Tibial nerve (tissue), 3 donors: ENCODE measurements at regions not wholly inside any gene's neighbourhood (a gene's known extent, or its start where the extent isn't known, plus 50 kb on each side); places are given as distances from the start of the nearest gene placed in this dataset.

Experiments used
- POLR2A ChIP-seq, 2 donors: fragments of 450-650 bp; IDR thresholded peaks; one replicate each; pipeline ENCODE4 v1.6.1; 2017; ENCODE audit warnings: antibody characterized with exemption in 2 of 2, mild to moderate bottlenecking in 2 of 2, moderate library complexity in 2 of 2
- TF ChIP-seq, protein P1 (sequence below), 5 experiments: fragments of 200-600 bp in 3 of 5; fragments of 450-650 bp in 2 of 5; sonication (generic) in 3 of 5; IDR thresholded peaks; one replicate each; pipeline ENCODE4 v1.5.1; 2016 to 2019; ENCODE audit warnings: antibody characterized with exemption in 5 of 5, mild to moderate bottlenecking in 3 of 5, moderate library complexity in 2 of 5

GRCh38 chr1:14507262-14507661 lies 91.2 kb upstream of the KAZN start:
- no peak for TF ChIP-seq POLR2A (IDR thresholded peaks at IDR 0.05)
- TF ChIP-seq, protein P1, sequence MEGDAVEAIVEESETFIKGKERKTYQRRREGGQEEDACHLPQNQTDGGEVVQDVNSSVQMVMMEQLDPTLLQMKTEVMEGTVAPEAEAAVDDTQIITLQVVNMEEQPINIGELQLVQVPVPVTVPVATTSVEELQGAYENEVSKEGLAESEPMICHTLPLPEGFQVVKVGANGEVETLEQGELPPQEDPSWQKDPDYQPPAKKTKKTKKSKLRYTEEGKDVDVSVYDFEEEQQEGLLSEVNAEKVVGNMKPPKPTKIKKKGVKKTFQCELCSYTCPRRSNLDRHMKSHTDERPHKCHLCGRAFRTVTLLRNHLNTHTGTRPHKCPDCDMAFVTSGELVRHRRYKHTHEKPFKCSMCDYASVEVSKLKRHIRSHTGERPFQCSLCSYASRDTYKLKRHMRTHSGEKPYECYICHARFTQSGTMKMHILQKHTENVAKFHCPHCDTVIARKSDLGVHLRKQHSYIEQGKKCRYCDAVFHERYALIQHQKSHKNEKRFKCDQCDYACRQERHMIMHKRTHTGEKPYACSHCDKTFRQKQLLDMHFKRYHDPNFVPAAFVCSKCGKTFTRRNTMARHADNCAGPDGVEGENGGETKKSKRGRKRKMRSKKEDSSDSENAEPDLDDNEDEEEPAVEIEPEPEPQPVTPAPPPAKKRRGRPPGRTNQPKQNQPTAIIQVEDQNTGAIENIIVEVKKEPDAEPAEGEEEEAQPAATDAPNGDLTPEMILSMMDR (IDR thresholded peaks at IDR 0.05): no peak
